ENCODE measurements at regions not wholly inside any gene's neighbourhood (a gene's known extent, or its start where the extent isn't known, plus 50 kb on each side); places are given as distances from the start of the nearest gene placed in this dataset.

- peaks cover 0 to 4% of the 10 kb centered on the region in 2 donors for H3K4me1 ChIP-seq (ENCODE audit: control insufficient read depth in 1 of 2, low read depth in 2 of 2)
- no peak overlapping the region for H3K27ac ChIP-seq
- ATAC-seq (ENCODE audit: insufficient number of reproducible peaks, low FRiP score, low read depth) (no peak), DNase-seq (ENCODE audit: low spot score) (no peak)
- no peaks in the 10 kb centered on the region for H3K36me3 ChIP-seq
- H3K4me3 ChIP-seq, result no peak overlapping the region
- no peak for TF ChIP-seq CTCF (IDR thresholded peaks at IDR 0.05)
- no peaks in the 10 kb centered on the region for H3K9me3 ChIP-seq
- no peaks in the 10 kb centered on the region for H3K27me3 ChIP-seq (replicated peaks; ENCODE audit: insufficient read depth)
Measured at GRCh38 chr16:64184156-64184555, 937.7 kb downstream of the CDH11 start.

- Histone ChIP-seq H3K27me3 (replicated peaks; ENCODE audit: insufficient read depth) (no peaks in the 10 kb centered on the region), H3K27ac (no peak overlapping the region), H3K4me3 (no peak overlapping the region), H3K36me3 (no peaks in the 10 kb centered on the region), H3K9me3 (peaks cover 6% of the 10 kb centered on the region), H3K4me1 (ENCODE audit: control insufficient read depth in 1 of 2, low read depth in 2 of 2) (peaks cover 0 to 4% of the 10 kb centered on the region in 2 donors)
- no peak for TF ChIP-seq CTCF (IDR thresholded peaks at IDR 0.05)
- ATAC-seq (ENCODE audit: insufficient number of reproducible peaks, low FRiP score, low read depth) (no peak), DNase-seq (ENCODE audit: low spot score) (no peak)
Measured at GRCh38 chr16:64182985-64183384, 938.9 kb downstream of the CDH11 start.

GRCh38 chr16:64181271-64181925 lies 940.5 kb downstream of the CDH11 start:
- no peak for TF ChIP-seq CTCF (IDR thresholded peaks at IDR 0.05)

GRCh38 chr16:64180136-64180900 lies 941.5 kb downstream of the CDH11 start:
- Histone ChIP-seq H3K4me3 (no peak overlapping the region), H3K36me3 (no peaks in the 10 kb centered on the region), H3K27me3 (replicated peaks; ENCODE audit: insufficient read depth) (no peaks in the 10 kb centered on the region), H3K4me1 (ENCODE audit: control insufficient read depth in 1 of 2, low read depth in 2 of 2) (peaks cover 0 to 4% of the 10 kb centered on the region in 2 donors), H3K9me3 (peaks cover 11% of the 10 kb centered on the region), H3K27ac (no peak overlapping the region)
- DNase-seq (ENCODE audit: low spot score), result no peak
- no peak for TF ChIP-seq CTCF (IDR thresholded peaks at IDR 0.05)
- no peak for ATAC-seq (ENCODE audit: insufficient number of reproducible peaks, low FRiP score, low read depth)

More at GRCh38 chr16:64181271-64181925, 940.5 kb downstream of the CDH11 start:
- H3K27ac ChIP-seq, result no peak overlapping the region
- no peak for DNase-seq (ENCODE audit: low spot score)
- H3K4me3 ChIP-seq, result no peak overlapping the region
- peaks cover 11% of the 10 kb centered on the region for H3K9me3 ChIP-seq
- no peaks in the 10 kb centered on the region for H3K36me3 ChIP-seq
- H3K4me1 ChIP-seq (ENCODE audit: control insufficient read depth in 1 of 2, low read depth in 2 of 2), result peaks cover 0 to 4% of the 10 kb centered on the region in 2 donors
- no peaks in the 10 kb centered on the region for H3K27me3 ChIP-seq (replicated peaks; ENCODE audit: insufficient read depth)
- ATAC-seq (ENCODE audit: insufficient number of reproducible peaks, low FRiP score, low read depth), result no peak

- Histone ChIP-seq H3K27ac (no peak overlapping the region), H3K36me3 (no peaks in the 10 kb centered on the region), H3K4me1 (ENCODE audit: control insufficient read depth in 1 of 2, low read depth in 2 of 2) (peaks cover 3 to 5% of the 10 kb centered on the region in 2 donors), H3K27me3 (replicated peaks; ENCODE audit: insufficient read depth) (no peaks in the 10 kb centered on the region), H3K4me3 (no peak overlapping the region), H3K9me3 (peaks cover 11% of the 10 kb centered on the region)
- no peak for DNase-seq (ENCODE audit: low spot score)
- TF ChIP-seq CTCF (IDR thresholded peaks at IDR 0.05), result no peak
- no peak for ATAC-seq (ENCODE audit: insufficient number of reproducible peaks, low FRiP score, low read depth)
Measured at GRCh38 chr16:64174327-64174726, 947.5 kb downstream of the CDH11 start.
